ENCODE measurements at regions not wholly inside any gene's neighbourhood (a gene's known extent, or its start where the extent isn't known, plus 50 kb on each side); places are given as distances from the start of the nearest gene placed in this dataset.
"Not testable (repeated sequence)": the region's sequence is repeated elsewhere in the genome, so short reads cannot be mapped to it uniquely, and the experiment has no call there.

GRCh38 chr15:93758824-93759223, 472.5 kb upstream of the MCTP2 start:
- DNase-seq = no peak
- Histone ChIP-seq H4K5ac (ENCODE audit: low read length) (no peak overlapping the region), H3K79me2 (ENCODE audit: control insufficient read depth, insufficient read depth, low read length) (no peaks in the 10 kb centered on the region), H3K27me3 (ENCODE audit: insufficient read depth, low read length, poor library complexity) (no peaks in the 10 kb centered on the region), H4K8ac (ENCODE audit: low read depth, low read length) (no peak overlapping the region), H3K36me3 (ENCODE audit: control insufficient read depth, insufficient read depth, low read length) (no peaks in the 10 kb centered on the region), H2BK5ac (ENCODE audit: low read length) (no peak overlapping the region), H3K9ac (ENCODE audit: low read length) (no peak overlapping the region), H2BK15ac (replicated peaks; ENCODE audit: low read depth) (no peak overlapping the region), H3K27ac (ENCODE audit: low read depth, low read length) (no peak overlapping the region), H3K4me2 (ENCODE audit: low read length) (no peak overlapping the region), H2BK120ac (ENCODE audit: low read depth, low read length) (no peak overlapping the region), H3K4ac (ENCODE audit: low read depth, low read length) (no peak overlapping the region), H3K18ac (ENCODE audit: low read length) (no peak overlapping the region), H3K4me3 (ENCODE audit: low read length) (no peak overlapping the region), H3K23ac (ENCODE audit: low read length) (no peak overlapping the region), H3K56ac (ENCODE audit: low read length) (no peak overlapping the region), H3K4me1 (ENCODE audit: control insufficient read depth, low read depth, low read length) (no peaks in the 10 kb centered on the region), H3K79me1 (ENCODE audit: low read length) (no peaks in the 10 kb centered on the region), H2AK5ac (ENCODE audit: low read length) (no peak overlapping the region)
- WGBS (ENCODE audit: extremely low coverage, insufficient coverage, low lambda C conversion rate) = no CpG with 5 or more reads among the region's 2 CpGs

GRCh38 chr15:93748710-93749109, 482.7 kb upstream of the MCTP2 start:
- H2AK5ac ChIP-seq (ENCODE audit: low read length) = no peak overlapping the region
- H3K36me3 ChIP-seq (ENCODE audit: control insufficient read depth, insufficient read depth, low read length) = no peaks in the 10 kb centered on the region
- H3K23ac ChIP-seq (ENCODE audit: low read length) = no peak overlapping the region
- no peaks in the 10 kb centered on the region for H3K79me1 ChIP-seq (ENCODE audit: low read length)
- no peak overlapping the region for H2BK120ac ChIP-seq (ENCODE audit: low read depth, low read length)
- H3K4me3 ChIP-seq (ENCODE audit: low read length) = no peak overlapping the region
- H3K18ac ChIP-seq (ENCODE audit: low read length) = no peak overlapping the region
- H3K79me2 ChIP-seq (ENCODE audit: control insufficient read depth, insufficient read depth, low read length) = no peaks in the 10 kb centered on the region
- no peak overlapping the region for H3K9ac ChIP-seq (ENCODE audit: low read length)
- no peak overlapping the region for H2BK15ac ChIP-seq (replicated peaks; ENCODE audit: low read depth)
- H3K4ac ChIP-seq (ENCODE audit: low read depth, low read length) = no peak overlapping the region
- H3K4me1 ChIP-seq (ENCODE audit: control insufficient read depth, low read depth, low read length) = no peaks in the 10 kb centered on the region
- H2BK5ac ChIP-seq (ENCODE audit: low read length) = no peak overlapping the region
- no peak for DNase-seq
- H4K8ac ChIP-seq (ENCODE audit: low read depth, low read length) = no peak overlapping the region
- no peak overlapping the region for H3K56ac ChIP-seq (ENCODE audit: low read length)
- no peak overlapping the region for H4K5ac ChIP-seq (ENCODE audit: low read length)
- H3K4me2 ChIP-seq (ENCODE audit: low read length) = no peak overlapping the region
- no peaks in the 10 kb centered on the region for H3K27me3 ChIP-seq (ENCODE audit: insufficient read depth, low read length, poor library complexity)
- H3K27ac ChIP-seq (ENCODE audit: low read depth, low read length) = no peak overlapping the region

- not testable (repeated sequence) for H3K27ac ChIP-seq (ENCODE audit: low read depth, low read length); H3K18ac ChIP-seq (ENCODE audit: low read length); H2AK5ac ChIP-seq (ENCODE audit: low read length); H3K9ac ChIP-seq (ENCODE audit: low read length); H3K56ac ChIP-seq (ENCODE audit: low read length); H3K36me3 ChIP-seq (ENCODE audit: control insufficient read depth, insufficient read depth, low read length); H3K4me1 ChIP-seq (ENCODE audit: control insufficient read depth, low read depth, low read length); H2BK5ac ChIP-seq (ENCODE audit: low read length); H3K4me2 ChIP-seq (ENCODE audit: low read length); DNase-seq; H3K27me3 ChIP-seq (ENCODE audit: insufficient read depth, low read length, poor library complexity); H2BK120ac ChIP-seq (ENCODE audit: low read depth, low read length); H3K79me2 ChIP-seq (ENCODE audit: control insufficient read depth, insufficient read depth, low read length); H3K79me1 ChIP-seq (ENCODE audit: low read length); H3K4me3 ChIP-seq (ENCODE audit: low read length); H4K5ac ChIP-seq (ENCODE audit: low read length); H4K8ac ChIP-seq (ENCODE audit: low read depth, low read length); H2BK15ac ChIP-seq (replicated peaks; ENCODE audit: low read depth); H3K4ac ChIP-seq (ENCODE audit: low read depth, low read length); H3K23ac ChIP-seq (ENCODE audit: low read length)
- no CpG with 5 or more reads among the region's 8 CpGs for WGBS (ENCODE audit: extremely low coverage, insufficient coverage, low lambda C conversion rate)
Measured at GRCh38 chr15:93734976-93735375, 496.4 kb upstream of the MCTP2 start.

DNA sequence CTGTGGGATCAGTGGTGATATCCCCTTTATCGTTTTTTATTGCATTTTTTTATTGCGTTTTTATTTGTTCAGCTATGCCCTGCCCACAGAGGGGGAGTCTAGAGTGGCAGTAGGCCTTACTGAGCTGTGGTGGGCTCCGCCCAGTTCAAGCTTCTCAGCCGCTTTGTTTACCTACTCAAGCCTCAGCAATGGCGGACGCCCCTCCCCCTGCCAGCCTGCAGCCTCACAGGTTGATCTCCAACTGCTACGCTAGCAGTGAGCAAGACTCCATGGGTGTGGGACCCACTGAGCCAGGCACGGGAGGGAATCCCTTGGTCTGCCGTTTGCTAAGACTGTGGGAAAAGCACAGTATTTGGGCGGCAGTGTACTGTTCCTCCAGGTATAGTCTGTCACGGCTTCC, 500.6 kb upstream of the MCTP2 start:
- no peaks in the 10 kb centered on the region for H3K36me3 ChIP-seq (ENCODE audit: control insufficient read depth, insufficient read depth, low read length)

DNA sequence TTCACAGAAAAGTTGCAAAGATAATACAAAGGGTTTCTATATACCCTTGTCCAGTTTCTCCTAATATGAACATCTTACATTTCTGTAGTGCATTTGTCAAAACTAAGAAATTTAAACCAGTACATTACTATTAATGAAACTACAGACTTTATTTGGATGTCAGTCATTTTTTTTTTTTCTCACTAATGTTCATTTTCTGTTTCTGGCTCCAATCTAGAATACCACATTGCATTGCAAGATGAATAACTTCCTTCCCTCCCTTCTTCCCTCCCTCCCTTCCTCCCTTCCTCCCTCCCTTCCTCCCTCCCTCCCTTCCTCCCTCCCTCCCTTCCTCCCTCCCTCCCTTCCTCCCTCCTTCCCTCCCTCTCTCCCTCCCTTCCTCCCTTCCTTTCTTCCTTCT, 509.2 kb upstream of the MCTP2 start:
- Histone ChIP-seq H3K4me2 (ENCODE audit: low read length) (no peak overlapping the region), H2BK15ac (replicated peaks; ENCODE audit: low read depth) (no peak overlapping the region), H3K36me3 (ENCODE audit: control insufficient read depth, insufficient read depth, low read length) (no peaks in the 10 kb centered on the region), H2AK5ac (ENCODE audit: low read length) (no peak overlapping the region), H3K23ac (ENCODE audit: low read length) (no peak overlapping the region), H2BK120ac (ENCODE audit: low read depth, low read length) (no peak overlapping the region), H3K4me3 (ENCODE audit: low read length) (no peak overlapping the region), H3K4ac (ENCODE audit: low read depth, low read length) (no peak overlapping the region), H3K79me2 (ENCODE audit: control insufficient read depth, insufficient read depth, low read length) (no peaks in the 10 kb centered on the region), H4K8ac (ENCODE audit: low read depth, low read length) (no peak overlapping the region), H3K9ac (ENCODE audit: low read length) (no peak overlapping the region), H3K27ac (ENCODE audit: low read depth, low read length) (no peak overlapping the region), H3K18ac (ENCODE audit: low read length) (no peak overlapping the region), H3K27me3 (ENCODE audit: insufficient read depth, low read length, poor library complexity) (no peaks in the 10 kb centered on the region), H3K56ac (ENCODE audit: low read length) (no peak overlapping the region), H3K4me1 (ENCODE audit: control insufficient read depth, low read depth, low read length) (no peaks in the 10 kb centered on the region), H4K5ac (ENCODE audit: low read length) (no peak overlapping the region), H3K79me1 (ENCODE audit: low read length) (no peaks in the 10 kb centered on the region), H2BK5ac (ENCODE audit: low read length) (no peak overlapping the region)
- no peak for DNase-seq

More for the DNA sequence above, 500.6 kb upstream of the MCTP2 start:
- Histone ChIP-seq H3K79me2 (ENCODE audit: control insufficient read depth, insufficient read depth, low read length) (no peaks in the 10 kb centered on the region), H4K8ac (ENCODE audit: low read depth, low read length) (no peak overlapping the region), H3K4ac (ENCODE audit: low read depth, low read length) (no peak overlapping the region), H2BK120ac (ENCODE audit: low read depth, low read length) (no peak overlapping the region), H3K18ac (ENCODE audit: low read length) (no peak overlapping the region), H3K4me2 (ENCODE audit: low read length) (no peak overlapping the region), H2BK5ac (ENCODE audit: low read length) (no peak overlapping the region), H3K4me1 (ENCODE audit: control insufficient read depth, low read depth, low read length) (no peaks in the 10 kb centered on the region), H3K9ac (ENCODE audit: low read length) (no peak overlapping the region), H2AK5ac (ENCODE audit: low read length) (no peak overlapping the region), H3K27ac (ENCODE audit: low read depth, low read length) (no peak overlapping the region), H3K56ac (ENCODE audit: low read length) (no peak overlapping the region), H3K4me3 (ENCODE audit: low read length) (no peak overlapping the region), H3K23ac (ENCODE audit: low read length) (no peak overlapping the region), H4K5ac (ENCODE audit: low read length) (no peak overlapping the region), H3K27me3 (ENCODE audit: insufficient read depth, low read length, poor library complexity) (no peaks in the 10 kb centered on the region), H2BK15ac (replicated peaks; ENCODE audit: low read depth) (no peak overlapping the region), H3K79me1 (ENCODE audit: low read length) (no peaks in the 10 kb centered on the region)
- no CpG with 5 or more reads among the region's 11 CpGs for WGBS (ENCODE audit: extremely low coverage, insufficient coverage, low lambda C conversion rate)
- DNase-seq = no peak

DNA sequence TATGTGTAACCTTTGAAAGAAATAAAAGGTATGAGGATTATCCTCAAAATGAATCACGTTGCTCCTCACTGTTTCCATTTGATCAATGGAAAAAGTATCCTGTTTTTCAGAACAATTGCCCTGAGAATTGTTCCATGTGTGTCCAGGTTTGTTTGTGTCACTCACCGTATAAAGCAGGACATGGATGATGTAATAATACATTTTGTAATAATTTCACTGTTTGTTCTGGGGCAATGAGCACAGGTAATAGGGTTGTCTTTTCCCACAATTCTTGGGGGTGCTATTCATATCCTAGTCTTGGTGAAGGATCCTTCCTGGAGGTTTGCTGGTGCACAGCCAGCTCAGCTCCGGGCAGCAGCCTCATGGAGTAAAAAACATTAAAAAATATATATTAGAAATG, 510.8 kb upstream of the MCTP2 start:
- Histone ChIP-seq H4K8ac (ENCODE audit: low read depth, low read length) (no peak overlapping the region), H3K36me3 (ENCODE audit: control insufficient read depth, insufficient read depth, low read length) (no peaks in the 10 kb centered on the region), H3K9ac (ENCODE audit: low read length) (no peak overlapping the region), H3K27me3 (ENCODE audit: insufficient read depth, low read length, poor library complexity) (no peaks in the 10 kb centered on the region), H3K4ac (ENCODE audit: low read depth, low read length) (no peak overlapping the region), H2BK15ac (replicated peaks; ENCODE audit: low read depth) (no peak overlapping the region), H2AK5ac (ENCODE audit: low read length) (no peak overlapping the region), H2BK5ac (ENCODE audit: low read length) (no peak overlapping the region), H3K18ac (ENCODE audit: low read length) (no peak overlapping the region), H3K4me3 (ENCODE audit: low read length) (no peak overlapping the region), H2BK120ac (ENCODE audit: low read depth, low read length) (no peak overlapping the region), H3K79me1 (ENCODE audit: low read length) (no peaks in the 10 kb centered on the region), H4K5ac (ENCODE audit: low read length) (no peak overlapping the region), H3K27ac (ENCODE audit: low read depth, low read length) (no peak overlapping the region), H3K4me1 (ENCODE audit: control insufficient read depth, low read depth, low read length) (no peaks in the 10 kb centered on the region), H3K79me2 (ENCODE audit: control insufficient read depth, insufficient read depth, low read length) (no peaks in the 10 kb centered on the region), H3K4me2 (ENCODE audit: low read length) (no peak overlapping the region), H3K23ac (ENCODE audit: low read length) (no peak overlapping the region), H3K56ac (ENCODE audit: low read length) (no peak overlapping the region)
- no CpG with 5 or more reads among the region's 3 CpGs for WGBS (ENCODE audit: extremely low coverage, insufficient coverage, low lambda C conversion rate)
- no peak for DNase-seq
